Hematopoietic multipotent progenitor cell treated with erythropoietin and hydrocortisone succinate and interleukin-3 and kit ligand, for 6 days (in vitro differentiated cells): ENCODE measurements at regions not wholly inside any gene's neighbourhood (a gene's known extent, or its start where the extent isn't known, plus 50 kb on each side); places are given as distances from the start of the nearest gene placed in this dataset.
"Not testable (repeated sequence)": the region's sequence is repeated elsewhere in the genome, so short reads cannot be mapped to it uniquely, and the experiment has no call there.

Experiments
- DNase-seq: peaks from one replicate; pipeline ENCODE4 v3.0.0-alpha.2; 2015

DNA sequence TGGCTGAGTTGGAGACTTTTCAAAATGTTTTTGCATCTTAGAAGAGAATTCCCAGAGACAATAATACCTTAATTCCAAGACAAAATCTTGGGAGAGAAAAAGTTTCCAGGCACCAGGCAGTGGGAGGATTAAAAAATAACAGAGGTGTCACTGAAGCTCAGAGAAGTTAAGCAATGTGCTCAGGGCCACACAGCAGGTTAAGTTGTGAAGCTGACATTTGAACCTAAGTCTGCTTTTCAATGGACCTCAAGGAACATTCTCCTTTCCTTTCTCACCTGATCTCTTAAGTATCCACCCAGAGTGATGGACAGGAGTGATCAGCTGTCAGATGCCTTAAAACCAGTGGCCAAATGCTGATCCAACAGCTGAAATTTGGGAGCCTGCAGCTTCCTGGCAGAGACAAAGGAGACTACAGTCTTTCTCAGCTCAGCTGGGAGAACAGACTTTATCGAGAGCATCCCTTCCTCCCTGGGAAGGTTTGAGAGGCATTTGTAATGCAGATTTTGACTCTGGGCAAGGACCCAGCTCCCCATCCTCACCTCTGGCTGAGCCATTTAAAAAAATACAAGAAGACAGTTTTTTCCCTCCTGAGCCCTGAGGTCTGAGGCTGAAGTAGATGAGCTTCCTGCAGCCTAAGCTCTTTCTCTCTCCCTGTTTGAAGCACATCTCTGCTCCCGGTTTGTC is 174.9 kb upstream of the RPH3A start:
- no peak for DNase-seq

GRCh38 chr12:112617153-112617505 is 174.4 kb upstream of the RPH3A start:
- no peak for DNase-seq

DNA sequence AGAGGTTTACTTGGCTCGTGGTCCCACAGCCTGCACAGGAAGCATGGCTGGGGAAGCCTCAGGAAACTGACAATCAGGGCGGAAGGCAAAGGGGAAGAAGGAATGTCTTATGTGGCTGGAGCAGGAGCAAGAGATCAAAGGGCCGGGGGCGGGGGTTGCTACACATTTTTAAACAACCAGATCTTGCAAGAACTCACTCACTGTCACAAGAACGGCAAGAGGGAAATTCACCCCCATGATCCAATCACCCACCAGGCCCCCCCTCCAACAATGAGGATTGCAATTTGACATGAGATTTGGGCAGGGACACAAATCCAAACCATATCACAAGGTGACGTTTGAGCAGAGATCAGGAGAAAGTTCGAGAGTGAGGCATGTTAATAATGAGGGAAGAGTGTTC is 163.7 kb upstream of the RPH3A start:
- DNase-seq = no peak

- not testable (repeated sequence) for DNase-seq
Observed at GRCh38 chr12:112631974-112632373, 159.6 kb upstream of the RPH3A start.

DNA sequence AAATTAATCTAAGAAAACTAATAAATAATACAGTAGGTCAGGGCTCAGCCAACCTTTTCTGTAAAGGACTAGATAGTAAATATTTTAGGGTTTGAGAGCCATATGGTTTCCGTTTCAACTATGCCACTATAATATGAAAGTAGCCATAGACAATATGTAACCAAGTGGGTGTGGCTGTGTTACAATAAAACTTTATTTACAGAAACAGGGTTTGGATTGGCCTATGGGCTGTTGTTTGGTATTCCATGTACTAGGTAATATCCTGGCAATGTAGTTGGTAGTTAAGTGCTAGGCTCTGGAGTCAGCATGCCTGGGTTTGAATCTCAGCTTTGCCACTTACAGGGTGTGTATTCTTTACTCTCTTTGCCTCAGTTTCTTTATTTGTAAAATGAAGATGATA is 156.5 kb upstream of the RPH3A start:
- no peak for DNase-seq

GRCh38 chr12:112638420-112638819 is 153.1 kb upstream of the RPH3A start:
- DNase-seq = no peak

DNA sequence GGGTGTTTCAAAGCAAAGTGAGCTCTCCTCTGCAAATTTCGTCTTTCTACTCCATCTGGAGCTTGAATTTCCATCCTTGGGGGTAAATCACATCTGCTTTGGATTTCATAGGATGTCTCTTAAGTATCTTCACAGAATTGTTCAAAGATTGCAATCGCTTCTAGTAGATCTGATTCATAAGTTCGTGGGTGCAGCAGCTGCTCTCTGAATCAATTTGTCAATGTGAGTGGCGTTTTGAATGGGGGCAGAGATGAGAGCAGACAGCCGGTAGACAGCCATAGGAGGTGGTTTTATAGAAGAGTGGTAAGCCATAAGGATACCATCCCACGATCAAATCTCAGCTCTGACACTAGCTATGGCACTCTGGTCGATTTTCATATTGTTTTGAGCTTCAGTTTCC is 146.0 kb upstream of the RPH3A start:
- no peak for DNase-seq

GRCh38 chr12:112656141-112656540 is 135.4 kb upstream of the RPH3A start:
- no peak for DNase-seq

- peak; percentile 44 for DNase-seq
Observed at GRCh38 chr12:112664569-112664968, 127.0 kb upstream of the RPH3A start.

DNA sequence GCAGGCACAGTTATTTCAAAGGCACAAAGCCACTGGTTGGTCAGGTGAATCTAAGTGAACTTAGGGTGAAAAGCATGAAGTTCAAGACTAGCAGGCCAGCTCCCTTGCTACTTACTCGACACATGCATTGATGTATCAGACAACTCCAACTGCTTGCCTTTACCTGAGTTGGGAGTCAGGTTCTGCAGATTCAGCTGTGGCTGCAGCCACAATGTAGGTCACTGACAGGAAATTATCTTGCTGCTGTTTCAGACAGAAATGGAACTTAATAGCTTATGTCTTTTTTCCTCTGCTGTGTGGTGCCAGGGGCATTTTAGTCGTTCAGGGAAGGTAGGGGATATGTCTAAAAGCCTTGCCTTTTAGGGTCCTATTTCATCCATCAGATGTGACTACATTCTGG is 125.6 kb upstream of the RPH3A start:
- no peak for DNase-seq

- DNase-seq = no peak
Observed at GRCh38 chr12:112671564-112671963, 120.0 kb upstream of the RPH3A start.

- no peak for DNase-seq
Observed at GRCh38 chr12:112674539-112674938, 117.0 kb upstream of the RPH3A start.

DNA sequence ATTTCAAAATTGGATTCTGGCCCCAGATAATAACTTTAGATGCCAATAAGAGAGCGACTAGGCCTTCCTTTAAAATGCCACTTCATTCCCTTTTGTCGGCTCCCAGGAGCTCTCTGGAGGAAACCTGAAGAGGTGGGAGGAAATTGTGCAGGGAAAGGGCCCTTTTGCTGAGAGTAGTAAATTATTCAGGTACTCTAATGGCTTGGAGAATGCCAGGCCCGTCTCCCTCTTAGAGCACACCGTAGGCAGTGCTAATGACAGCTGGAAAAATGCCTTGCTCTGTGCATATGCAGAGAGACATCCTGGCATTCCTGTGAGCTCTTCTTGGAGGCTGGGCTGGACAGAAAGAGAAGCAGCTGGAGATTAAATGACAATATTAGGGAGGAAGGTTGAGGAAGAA is 115.0 kb upstream of the RPH3A start:
- no peak for DNase-seq

- DNase-seq = no peak
Observed at GRCh38 chr12:112677050-112677765, 114.3 kb upstream of the RPH3A start.

DNA sequence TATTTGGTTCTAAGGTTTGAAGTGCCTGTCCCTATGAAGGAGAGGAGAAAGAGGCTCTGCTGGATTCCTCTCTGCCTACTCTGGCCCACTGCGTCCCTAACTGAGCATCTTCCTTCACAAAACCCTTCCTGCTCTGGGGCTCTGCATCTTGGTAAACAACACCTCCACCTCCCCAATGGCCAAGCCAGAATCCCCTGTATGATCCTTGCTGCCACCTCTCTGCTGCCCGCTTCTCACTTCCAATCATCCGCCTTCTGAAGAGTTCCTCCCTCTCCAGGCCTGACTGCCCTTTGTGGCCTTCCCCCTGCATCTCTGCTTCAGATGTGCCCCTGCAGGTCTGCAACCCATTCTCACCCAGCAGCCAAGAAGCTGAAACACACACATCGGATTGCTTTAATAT is 110.6 kb upstream of the RPH3A start:
- DNase-seq = no peak

- DNase-seq = no peak
Observed at GRCh38 chr12:112682586-112682985, 109.0 kb upstream of the RPH3A start.

DNA sequence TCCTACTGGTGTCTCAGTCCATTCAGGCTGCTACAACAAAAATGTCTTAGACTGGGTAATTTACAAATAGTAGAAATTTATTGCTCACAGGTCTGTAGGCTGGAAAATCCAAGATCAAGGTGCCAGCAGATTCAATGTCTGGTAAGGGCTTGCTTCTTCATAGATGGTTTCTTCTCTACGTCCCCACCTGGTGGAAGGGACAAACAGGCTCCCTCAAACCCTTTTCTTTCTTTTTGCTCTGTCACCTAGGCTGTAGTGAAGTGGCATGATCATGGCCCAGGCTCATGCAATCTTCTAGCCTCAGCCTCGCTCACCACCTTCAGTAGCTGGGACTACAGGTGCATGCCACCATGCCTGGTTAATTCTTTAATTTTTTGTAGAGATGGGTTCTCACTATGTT is 106.8 kb upstream of the RPH3A start:
- peak; percentile 12 for DNase-seq

DNA sequence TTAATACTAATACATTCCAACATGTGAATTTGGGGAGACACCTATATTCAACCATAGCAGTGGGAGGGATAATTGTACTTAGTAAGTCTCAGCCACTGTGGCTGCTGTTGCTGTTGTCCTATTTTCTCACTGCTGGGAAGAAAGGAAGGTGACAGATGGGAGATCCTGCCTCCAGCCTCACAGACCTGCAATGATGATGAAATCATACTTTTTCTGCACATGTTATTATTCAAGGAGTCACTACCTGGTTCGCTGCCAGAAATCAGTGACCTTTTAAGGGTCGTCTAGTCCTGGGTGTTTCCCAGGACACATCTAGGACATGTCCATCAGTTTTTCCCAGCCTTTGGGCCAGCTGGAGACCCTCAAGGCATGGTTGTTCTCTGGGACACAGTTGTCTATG is 106.2 kb upstream of the RPH3A start:
- DNase-seq = no peak

- no peak for DNase-seq
Observed at GRCh38 chr12:112686373-112686772, 105.2 kb upstream of the RPH3A start.

GRCh38 chr12:112694065-112694464 is 97.5 kb upstream of the RPH3A start:
- no peak for DNase-seq

DNA sequence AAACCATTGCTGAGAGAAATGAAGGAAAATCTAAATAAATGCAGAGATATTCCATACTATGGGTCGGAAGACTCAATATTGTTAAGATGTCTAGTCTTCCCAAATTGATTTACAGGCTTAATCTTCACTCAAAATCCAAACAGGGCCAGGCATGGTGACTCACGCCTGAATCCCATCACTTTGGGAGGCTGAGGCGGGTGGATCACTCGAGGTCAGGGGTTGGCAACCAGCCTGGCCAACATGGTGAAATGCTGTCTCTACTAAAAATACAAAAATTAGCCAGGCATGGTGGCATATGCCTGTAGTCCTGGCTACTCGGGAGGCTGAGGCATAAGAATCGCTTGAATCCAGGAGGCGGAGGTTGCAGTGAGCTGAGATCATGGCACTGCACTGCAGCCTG is 94.1 kb upstream of the RPH3A start:
- not testable (repeated sequence) for DNase-seq

DNA sequence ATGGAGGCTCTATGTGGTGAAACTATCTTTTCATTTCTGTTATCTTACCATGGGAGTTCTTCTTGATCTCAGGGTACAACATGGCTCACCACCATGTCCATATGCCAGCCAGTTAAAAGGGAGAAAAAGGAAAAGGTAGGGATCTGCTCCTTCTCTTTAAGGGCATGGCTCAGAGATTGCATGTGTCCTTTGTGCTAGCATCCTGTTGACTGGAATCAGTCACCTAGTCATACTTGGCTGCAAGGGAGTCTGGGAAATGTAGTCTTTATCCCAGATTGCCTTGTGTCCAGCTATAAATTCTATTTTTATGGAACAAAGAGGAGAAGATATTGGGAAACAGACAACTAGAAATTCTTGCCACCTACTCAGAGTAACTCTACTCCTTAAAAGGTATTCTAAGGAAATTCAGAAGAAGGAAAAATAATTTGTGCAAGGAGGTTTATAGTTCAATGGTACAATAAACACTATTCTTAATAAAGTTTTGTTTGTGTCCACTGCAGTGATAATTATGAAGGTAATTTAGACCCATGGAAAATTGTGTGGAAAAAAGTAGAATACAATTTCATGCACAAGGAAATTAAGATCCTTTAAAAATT is 86.4 kb upstream of the RPH3A start:
- no peak for DNase-seq

DNA sequence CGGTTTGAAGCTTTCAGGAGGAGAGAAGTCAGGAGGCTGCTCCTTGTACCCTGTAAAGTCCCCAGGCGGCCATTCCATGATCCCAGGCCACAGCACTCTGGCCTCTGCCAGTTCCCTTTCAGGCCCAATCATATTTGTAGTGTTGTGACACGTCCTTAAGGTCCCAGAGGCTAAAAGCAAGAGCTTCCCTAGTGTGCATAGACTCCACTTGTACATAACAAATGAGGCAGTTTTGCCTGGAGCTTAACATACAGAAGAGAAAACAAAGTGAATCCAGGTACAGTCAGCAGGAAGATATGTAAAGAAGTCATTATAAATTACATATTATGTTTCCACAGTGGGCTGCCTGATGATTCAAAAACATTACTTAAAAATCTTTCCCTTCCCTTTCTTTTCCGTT is 81.1 kb upstream of the RPH3A start:
- DNase-seq = no peak

DNA sequence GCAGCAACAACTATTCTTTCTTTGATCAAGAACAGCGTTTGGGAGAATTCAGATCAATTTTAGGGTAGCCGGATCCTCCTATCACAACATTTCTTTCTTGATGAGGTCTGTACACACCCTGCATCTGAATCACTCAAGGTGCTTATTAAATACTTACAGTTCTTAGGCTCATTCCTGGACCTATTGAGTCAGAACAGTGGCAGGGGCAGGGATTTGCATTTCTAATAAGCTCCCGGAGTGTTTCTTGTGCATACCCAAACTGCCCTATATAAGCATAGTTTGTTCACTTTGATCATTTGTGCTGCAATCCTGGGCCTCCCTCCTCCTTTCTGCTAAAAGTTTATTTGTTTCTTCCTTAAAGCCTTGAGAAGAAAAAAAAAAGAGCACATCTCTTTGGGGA is 80.5 kb upstream of the RPH3A start:
- DNase-seq = no peak

- no peak for DNase-seq
Observed at GRCh38 chr12:112711507-112711906, 80.0 kb upstream of the RPH3A start.
